HAP-1 (cell line): ENCODE measurements at regions not wholly inside any gene's neighbourhood (a gene's known extent, or its start where the extent isn't known, plus 50 kb on each side); places are given as distances from the start of the nearest gene placed in this dataset.
"Not testable (repeated sequence)": the region's sequence is repeated elsewhere in the genome, so short reads cannot be mapped to it uniquely, and the experiment has no call there.

Experiments
- DNase-seq, 2 experiments: peaks; one replicate each; pipeline ENCODE4 v3.0.0-alpha.2; 2016 to 2020; ENCODE audit warnings: low spot score in 2 of 2
- H3K27me3 ChIP-seq: fragments of 250-450 bp; sonication (Bioruptor Pico); 2 replicates; pipeline ENCODE4 v1.5.1; 2020; ENCODE audit warnings: low read depth, mild to moderate bottlenecking, moderate library complexity
- H3K36me3 ChIP-seq: fragments of 250-450 bp; sonication (Bioruptor Pico); replicated peaks from 2 replicates; pipeline ENCODE4 v1.5.1; 2020; ENCODE audit warnings: mild to moderate bottlenecking
- H3K4me1 ChIP-seq: fragments of 250-450 bp; sonication (Bioruptor Pico); 2 replicates; pipeline ENCODE4 v1.5.1; 2020; ENCODE audit warnings: mild to moderate bottlenecking
- H3K4me3 ChIP-seq: fragments of 250-450 bp; sonication (Bioruptor Pico); 2 replicates; pipeline ENCODE4 v1.5.1; 2020; ENCODE audit warnings: mild to moderate bottlenecking, moderate library complexity
- H3K9me3 ChIP-seq: fragments of 250-450 bp; sonication (Bioruptor Pico); 2 replicates; pipeline ENCODE4 v1.5.1; 2020; ENCODE audit warnings: mild to moderate bottlenecking, moderate library complexity
- in situ Hi-C: fragments of 300-500 bp; cut with MboI; formaldehyde crosslinking; loops from 3 replicates; pipeline ENCODE4 v1.14.3; 2020; ENCODE audit warnings: low sequenced_read_pairs, inconsistent platforms, mixed read lengths

GRCh38 chr12:23262670-23263069 lies 637.7 kb downstream of the ETNK1 start:
- H3K4me1 ChIP-seq: no peaks in the 10 kb centered on the region
- in situ Hi-C loops: no loop called here
- no peaks in the 10 kb centered on the region for H3K9me3 ChIP-seq
- H3K4me3 ChIP-seq: no peak overlapping the region
- peak in 1 of 2 experiments; percentile 12 for DNase-seq
- H3K36me3 ChIP-seq: no peaks in the 10 kb centered on the region
- H3K27me3 ChIP-seq: no peaks in the 10 kb centered on the region

DNA sequence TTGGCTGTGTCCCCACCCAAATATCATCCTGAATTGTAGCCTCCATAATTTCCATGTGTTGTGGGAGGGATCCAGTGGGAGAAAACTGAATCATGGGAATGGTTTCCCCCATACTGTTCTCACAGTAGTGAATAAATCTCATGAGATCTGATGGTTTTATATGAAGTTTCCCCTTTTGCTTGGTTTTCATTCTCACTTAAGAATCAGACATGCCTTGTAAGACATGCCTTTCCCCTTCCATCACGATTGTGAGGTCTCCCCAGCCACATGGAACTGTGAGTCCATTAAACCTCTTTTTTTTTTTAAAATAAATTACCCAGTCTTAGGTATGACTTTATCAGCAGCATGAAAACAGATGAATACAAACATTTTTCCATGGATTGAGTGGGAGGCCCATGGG lies 652.9 kb downstream of the ETNK1 start:
- in situ Hi-C loops: no loop called here
- Histone ChIP-seq H3K4me1 (no peaks in the 10 kb centered on the region), H3K4me3 (no peak overlapping the region), H3K9me3 (no peaks in the 10 kb centered on the region), H3K36me3 (no peaks in the 10 kb centered on the region), H3K27me3 (no peaks in the 10 kb centered on the region)
- DNase-seq: no peak

GRCh38 chr12:23281295-23281694 lies 656.3 kb downstream of the ETNK1 start:
- no peaks in the 10 kb centered on the region for H3K27me3 ChIP-seq
- no peak overlapping the region for H3K4me3 ChIP-seq
- no peak for DNase-seq
- no peaks in the 10 kb centered on the region for H3K9me3 ChIP-seq
- H3K4me1 ChIP-seq: no peaks in the 10 kb centered on the region
- no peaks in the 10 kb centered on the region for H3K36me3 ChIP-seq
- in situ Hi-C loops: no loop called here

- in situ Hi-C loops: no loop called here
- no peaks in the 10 kb centered on the region for H3K9me3 ChIP-seq
Measured at GRCh38 chr12:23282701-23283100, 657.7 kb downstream of the ETNK1 start.

GRCh38 chr12:23285764-23286530 lies 661.0 kb downstream of the ETNK1 start:
- DNase-seq, H3K27me3 ChIP-seq, H3K9me3 ChIP-seq, H3K36me3 ChIP-seq, H3K4me1 ChIP-seq, H3K4me3 ChIP-seq, in situ Hi-C loops: not testable (repeated sequence)

More at GRCh38 chr12:23282701-23283100, 657.7 kb downstream of the ETNK1 start:
- Histone ChIP-seq H3K4me1 (no peaks in the 10 kb centered on the region), H3K27me3 (no peaks in the 10 kb centered on the region), H3K4me3 (no peak overlapping the region), H3K36me3 (no peaks in the 10 kb centered on the region)
- no peak for DNase-seq

DNA sequence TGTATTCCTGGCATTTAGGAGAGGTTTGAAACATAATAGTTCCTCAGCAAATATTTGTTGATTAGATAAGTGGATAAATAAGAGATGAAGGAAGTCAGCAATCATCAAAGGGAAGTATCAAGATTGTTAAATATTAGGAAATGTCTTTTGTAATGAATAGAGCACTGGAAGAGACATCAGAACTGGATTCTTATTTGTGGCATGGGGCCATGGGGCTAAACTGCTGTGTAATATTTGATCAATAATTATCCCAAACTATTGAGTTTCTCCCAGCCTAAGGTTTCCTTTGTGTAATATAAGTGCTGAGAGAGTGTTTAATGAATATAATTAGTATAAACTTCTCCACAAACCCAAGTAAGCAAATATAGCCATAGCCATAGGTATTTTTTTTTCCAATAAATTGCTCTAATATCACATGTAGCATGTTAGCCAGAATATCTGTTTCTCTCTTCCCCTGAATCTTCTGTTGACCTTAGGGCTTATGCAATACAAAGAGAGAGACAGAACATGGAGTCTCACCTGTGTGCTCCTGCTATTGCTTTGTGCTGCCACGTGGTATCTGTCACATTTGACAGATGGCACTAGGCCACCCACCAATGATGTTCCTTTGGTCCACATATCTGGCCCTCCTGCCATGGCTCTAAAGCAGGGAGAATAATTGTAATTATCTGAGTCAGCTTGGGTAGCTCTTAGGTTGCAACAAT lies 658.7 kb downstream of the SOX5 start:
- no peak for DNase-seq
- no peaks in the 10 kb centered on the region for H3K9me3 ChIP-seq
- no peak overlapping the region for H3K4me3 ChIP-seq
- in situ Hi-C loops: no loop called here
- no peaks in the 10 kb centered on the region for H3K4me1 ChIP-seq
- H3K27me3 ChIP-seq: no peaks in the 10 kb centered on the region
- no peaks in the 10 kb centered on the region for H3K36me3 ChIP-seq

- H3K4me1 ChIP-seq: peaks cover 7% of the 10 kb centered on the region
Measured at GRCh38 chr12:23303220-23303619, 646.2 kb downstream of the SOX5 start.

GRCh38 chr12:23303821-23304220 lies 645.6 kb downstream of the SOX5 start:
- DNase-seq: no peak
- in situ Hi-C loops: no loop called here
- Histone ChIP-seq H3K4me3 (no peak overlapping the region), H3K27me3 (no peaks in the 10 kb centered on the region; the same call in 1 of the 2 replicates), H3K36me3 (no peaks in the 10 kb centered on the region), H3K9me3 (no peaks in the 10 kb centered on the region), H3K4me1 (peaks cover 7% of the 10 kb centered on the region)

More at GRCh38 chr12:23303220-23303619, 646.2 kb downstream of the SOX5 start:
- no peak overlapping the region for H3K4me3 ChIP-seq
- no peaks in the 10 kb centered on the region; the same call in 1 of the 2 replicates for H3K27me3 ChIP-seq
- no peak for DNase-seq
- no peaks in the 10 kb centered on the region for H3K36me3 ChIP-seq
- in situ Hi-C loops: no loop called here
- H3K9me3 ChIP-seq: no peaks in the 10 kb centered on the region

- DNase-seq: no peak
- H3K9me3 ChIP-seq: no peaks in the 10 kb centered on the region
- H3K36me3 ChIP-seq: no peaks in the 10 kb centered on the region
- in situ Hi-C loops: no loop called here
- no peaks in the 10 kb centered on the region for H3K4me1 ChIP-seq
- no peaks in the 10 kb centered on the region for H3K27me3 ChIP-seq
- H3K4me3 ChIP-seq: no peak overlapping the region
Measured at GRCh38 chr12:23333938-23334337, 615.5 kb downstream of the SOX5 start.

DNA sequence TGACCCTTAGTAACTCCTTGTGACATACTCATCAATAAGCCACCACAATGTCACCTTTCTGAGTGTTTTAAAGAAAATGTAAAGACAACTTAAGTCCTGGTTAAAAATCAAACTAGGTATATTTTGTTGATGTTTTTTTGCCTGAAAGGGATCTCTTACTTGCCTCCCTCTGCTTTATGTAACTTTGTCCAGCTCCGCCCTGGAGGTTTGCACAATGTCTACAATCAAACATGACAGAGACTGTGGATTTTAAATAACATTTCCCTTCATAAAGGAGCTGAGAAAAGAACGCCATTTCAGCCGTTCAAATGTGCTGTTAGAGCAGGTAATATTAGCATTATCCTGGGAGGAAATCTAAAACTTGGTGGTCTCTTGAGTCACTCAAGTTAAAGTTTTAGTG lies 613.9 kb downstream of the SOX5 start:
- Histone ChIP-seq H3K36me3 (no peaks in the 10 kb centered on the region), H3K4me3 (no peak overlapping the region), H3K9me3 (no peaks in the 10 kb centered on the region), H3K27me3 (no peaks in the 10 kb centered on the region), H3K4me1 (no peaks in the 10 kb centered on the region)
- no peak for DNase-seq
- in situ Hi-C loops: no loop called here

DNA sequence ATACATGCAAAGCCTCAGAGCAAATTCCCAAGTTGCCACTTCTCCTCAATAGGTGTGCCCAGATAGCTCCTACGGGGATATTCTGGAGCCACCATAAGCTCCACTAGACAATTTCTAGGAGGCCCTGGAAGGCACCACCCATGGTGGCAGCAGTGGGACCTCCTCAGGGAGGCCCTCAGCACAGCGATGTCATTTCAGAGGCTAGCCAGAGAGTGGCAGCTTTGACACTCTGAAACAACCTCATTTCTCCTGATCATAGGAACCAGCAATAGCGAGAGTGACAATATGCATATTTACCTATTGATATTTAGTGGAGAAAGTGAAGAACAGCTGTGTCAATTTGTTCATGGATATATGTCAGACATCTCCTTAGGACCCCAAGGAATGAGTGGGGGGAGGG lies 612.3 kb downstream of the SOX5 start:
- Histone ChIP-seq H3K27me3 (no peaks in the 10 kb centered on the region), H3K9me3 (no peaks in the 10 kb centered on the region), H3K4me3 (no peak overlapping the region), H3K36me3 (no peaks in the 10 kb centered on the region), H3K4me1 (no peaks in the 10 kb centered on the region)
- in situ Hi-C loops: no loop called here
- no peak for DNase-seq

DNA sequence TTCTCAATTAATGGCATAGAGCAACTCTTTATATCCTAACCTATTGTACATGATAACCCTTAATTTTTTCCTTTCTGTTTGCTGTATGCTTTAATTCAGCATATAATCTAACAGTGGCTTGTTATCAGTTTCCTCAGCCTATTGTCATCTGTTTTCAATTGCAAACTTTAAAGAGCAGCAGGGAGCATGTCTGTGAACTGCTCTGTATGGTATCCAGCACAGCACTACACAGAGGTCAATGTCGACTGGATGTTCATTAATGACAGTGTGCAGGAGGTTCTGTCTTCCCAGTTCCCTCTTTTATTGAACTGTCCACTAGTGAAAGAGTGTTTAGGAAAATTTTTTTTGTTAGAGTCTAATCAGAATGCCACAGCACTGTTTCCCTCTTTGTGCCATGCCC lies 609.1 kb downstream of the SOX5 start:
- DNase-seq: no peak
- no peaks in the 10 kb centered on the region for H3K9me3 ChIP-seq
- H3K36me3 ChIP-seq: no peaks in the 10 kb centered on the region
- no peak overlapping the region for H3K4me3 ChIP-seq
- H3K4me1 ChIP-seq: no peaks in the 10 kb centered on the region
- H3K27me3 ChIP-seq: no peaks in the 10 kb centered on the region
- in situ Hi-C loops: no loop called here

DNA sequence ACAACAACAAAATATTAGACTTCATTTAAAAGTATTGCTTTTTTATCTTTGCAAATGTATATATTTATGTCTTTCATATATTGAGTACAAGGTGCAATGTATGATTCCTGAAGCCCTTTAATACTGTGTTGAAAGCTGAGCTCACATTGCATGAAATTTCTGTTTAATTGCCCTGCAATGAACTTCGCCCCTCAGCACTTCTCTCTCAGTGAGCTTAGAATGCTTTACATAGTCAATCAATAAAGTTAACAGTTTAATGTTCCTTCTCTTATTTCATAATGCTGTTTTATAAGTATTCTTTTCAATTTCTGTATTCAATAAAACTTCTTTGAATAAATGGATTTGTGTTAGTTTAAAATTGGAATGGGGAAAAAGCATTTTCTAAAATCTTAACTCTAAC lies 607.1 kb downstream of the SOX5 start:
- no peak for DNase-seq
- Histone ChIP-seq H3K4me1 (no peaks in the 10 kb centered on the region), H3K27me3 (no peaks in the 10 kb centered on the region), H3K36me3 (no peaks in the 10 kb centered on the region), H3K9me3 (no peaks in the 10 kb centered on the region), H3K4me3 (no peak overlapping the region)
- in situ Hi-C loops: no loop called here

DNA sequence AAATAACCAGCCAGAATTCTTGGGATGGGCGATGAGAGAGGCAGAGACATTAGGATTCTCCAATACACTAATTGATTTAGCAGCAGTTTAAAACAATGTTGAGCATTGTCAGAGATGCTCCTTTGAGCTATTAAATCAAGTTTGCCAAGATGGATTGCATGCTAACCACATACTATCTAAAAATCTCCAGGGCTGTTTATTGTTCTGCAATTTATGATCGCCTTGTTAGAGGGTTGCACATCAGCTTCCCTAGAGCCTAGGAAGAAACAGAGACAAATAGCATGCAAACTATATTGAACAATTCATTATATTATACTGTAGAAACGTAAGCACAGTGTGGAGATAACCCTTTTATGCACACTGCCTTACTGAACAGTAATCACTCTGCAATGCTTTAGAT lies 599.9 kb downstream of the SOX5 start:
- no peak overlapping the region for H3K4me3 ChIP-seq
- H3K36me3 ChIP-seq: no peaks in the 10 kb centered on the region
- no peaks in the 10 kb centered on the region for H3K27me3 ChIP-seq
- peaks cover 11% of the 10 kb centered on the region; the same call in 1 of the 2 replicates for H3K4me1 ChIP-seq
- no peaks in the 10 kb centered on the region for H3K9me3 ChIP-seq
- in situ Hi-C loops: no loop called here
- DNase-seq: no peak
